HepG2 (cell line): ENCODE measurements at regions not wholly inside any gene's neighbourhood (a gene's known extent, or its start where the extent isn't known, plus 50 kb on each side); places are given as distances from the start of the nearest gene placed in this dataset.

Experiments used
- FOXA1 ChIP-seq, 2 experiments: fragments of 450-650 bp in 1 of 2; sonication (generic) in 1 of 2; formaldehyde crosslinking in 1 of 2; IDR thresholded peaks; 2 replicates each; pipeline versions ENCODE4 v1.4.0 to v1.6.1; 2016 to 2020; ENCODE audit warnings: missing genetic modification reagents in 1 of 2
- IRF2 ChIP-seq: IDR thresholded peaks from 2 replicates; pipeline ENCODE4 v1.6.1; 2018; ENCODE audit warnings: missing genetic modification reagents, missing compliant biosample characterization
- MED8 ChIP-seq: sonication (generic); formaldehyde crosslinking; IDR thresholded peaks from 2 replicates; pipeline ENCODE4 v1.8.1; 2023; ENCODE audit warnings: mild to moderate bottlenecking, missing genetic modification reagents; ENCODE audit not compliant: insufficient replicate concordance
- MEIS2 ChIP-seq: sonication (generic); formaldehyde crosslinking; IDR thresholded peaks from 2 replicates; pipeline ENCODE4 v1.9.0; 2021; ENCODE audit warnings: mild to moderate bottlenecking, missing genetic modification reagents
- U2AF1 ChIP-seq: fragments of 200-400 bp; formaldehyde crosslinking; optimal IDR thresholded peaks from 2 replicates; pipeline ENCODE3; 2017; ENCODE audit warnings: mild to moderate bottlenecking, low read depth, low read length
- ZNF780A ChIP-seq: sonication (generic); formaldehyde crosslinking; IDR thresholded peaks from 2 replicates; pipeline ENCODE4 v1.8.0; 2022; ENCODE audit warnings: mild to moderate bottlenecking, missing genetic modification reagents, moderate library complexity

- TF ChIP-seq IRF2 (CRISPR knock-in tag) (no peak), MED8 (no peak), FOXA1 (IDR thresholded peaks at IDR 0.05) (no peak), FOXA1 (CRISPR knock-in tag; IDR thresholded peaks at IDR 0.05) (no peak), MEIS2 (CRISPR knock-in tag) (no peak), U2AF1 (no peak), ZNF780A (CRISPR knock-in tag) (no peak)
Measured at GRCh38 chr17:70366386-70366785, 197.1 kb downstream of the KCNJ2 start.
